Stromal cell of bone marrow (primary cell): ENCODE measurements at regions not wholly inside any gene's neighbourhood (a gene's known extent, or its start where the extent isn't known, plus 50 kb on each side); places are given as distances from the start of the nearest gene placed in this dataset.
"Not testable (repeated sequence)": the region's sequence is repeated elsewhere in the genome, so short reads cannot be mapped to it uniquely, and the experiment has no call there.

Source experiments
- DNase-seq: peaks from one replicate; pipeline ENCODE4 v3.0.0-alpha.2; 2012; ENCODE audit warnings: low read depth

DNA sequence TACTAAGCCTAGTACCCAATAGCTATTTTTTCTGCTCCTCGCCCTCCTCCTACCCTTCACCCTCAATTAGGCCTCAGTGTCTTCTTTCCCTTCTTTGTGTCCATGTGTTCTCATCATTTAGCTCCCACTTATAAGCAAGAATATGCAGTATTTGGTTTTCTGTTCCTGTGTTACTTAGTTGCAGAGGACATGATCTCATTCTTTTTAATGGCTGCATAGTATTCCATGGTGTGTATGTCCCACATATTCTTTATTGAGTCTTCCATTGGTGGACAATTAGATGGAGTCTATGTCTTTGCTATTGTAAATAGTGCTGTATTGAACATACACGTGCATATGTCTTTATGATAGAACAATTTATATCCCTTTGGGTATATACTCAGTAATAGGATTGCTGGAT is 106.9 kb upstream of the NR5A2 start:
- DNase-seq, result no peak

DNA sequence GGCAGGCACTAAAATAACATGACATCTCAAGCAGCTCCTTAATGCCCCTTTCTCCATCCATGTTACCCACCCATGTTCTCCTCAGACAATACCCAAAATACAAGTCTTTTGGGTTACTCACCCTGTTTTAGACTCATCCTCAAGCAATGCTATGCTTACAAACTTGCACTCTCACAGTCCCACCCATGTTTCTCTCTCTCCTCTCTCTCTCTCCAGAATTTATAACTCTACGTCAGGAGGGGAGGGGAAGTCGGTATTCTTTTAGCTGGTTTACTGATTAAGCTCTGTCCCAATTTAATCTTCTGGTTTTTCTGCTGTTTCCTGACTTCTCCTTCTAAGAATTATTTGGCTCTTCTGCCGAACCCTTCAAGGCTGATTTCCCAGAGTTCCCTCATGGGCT is 98.0 kb upstream of the NR5A2 start:
- no peak for DNase-seq

DNA sequence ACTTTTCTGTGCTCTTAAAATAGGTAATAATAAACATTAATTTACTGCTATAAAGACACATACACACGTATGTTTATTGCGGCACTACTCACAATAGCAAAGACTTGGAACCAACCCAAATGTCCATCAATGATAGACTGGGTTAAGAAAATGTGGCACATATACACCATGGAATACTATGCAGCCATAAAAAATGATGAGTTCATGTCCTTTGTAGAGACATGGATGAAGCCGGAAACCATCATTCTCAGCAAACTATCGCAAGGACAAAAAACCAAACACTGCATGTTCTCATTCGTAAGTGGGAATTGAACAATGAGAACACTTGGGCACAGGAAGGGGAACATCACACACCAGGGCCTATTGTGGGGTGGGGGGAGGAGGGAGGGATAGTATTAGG is 97.4 kb upstream of the NR5A2 start:
- DNase-seq, result not testable (repeated sequence)

DNA sequence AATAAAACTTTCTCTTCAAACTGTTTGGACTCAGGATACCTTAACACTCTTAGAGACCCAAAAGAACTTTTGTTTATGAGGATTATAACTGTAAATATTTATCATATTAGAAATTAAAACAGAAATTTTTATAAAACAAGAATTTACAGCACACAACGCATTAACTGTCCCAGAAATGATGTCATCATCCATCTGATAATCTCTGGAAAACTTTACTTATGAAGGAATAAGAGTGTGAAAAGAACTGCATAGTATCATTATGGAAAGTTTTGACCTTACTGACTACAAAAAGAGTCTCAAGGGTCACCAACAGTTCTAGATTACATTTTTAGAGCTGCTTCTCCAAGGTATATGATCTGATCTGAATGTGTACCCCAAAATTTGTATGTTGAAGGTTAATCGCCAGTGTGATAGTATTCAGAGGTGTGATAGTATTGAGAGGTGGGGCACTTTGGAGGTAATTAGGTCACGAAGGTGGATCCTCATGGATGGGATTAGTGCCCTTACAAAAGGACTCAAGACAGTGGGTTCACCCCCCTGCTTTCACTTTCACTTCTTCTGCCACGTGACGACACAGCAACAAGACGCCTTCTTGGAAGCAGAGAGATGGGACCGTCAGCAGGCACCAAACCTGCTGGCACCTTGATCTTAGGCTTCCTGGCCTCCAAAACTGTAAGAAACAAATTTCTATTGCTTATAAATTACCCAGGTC is 95.7 kb upstream of the NR5A2 start:
- DNase-seq, result no peak

DNA sequence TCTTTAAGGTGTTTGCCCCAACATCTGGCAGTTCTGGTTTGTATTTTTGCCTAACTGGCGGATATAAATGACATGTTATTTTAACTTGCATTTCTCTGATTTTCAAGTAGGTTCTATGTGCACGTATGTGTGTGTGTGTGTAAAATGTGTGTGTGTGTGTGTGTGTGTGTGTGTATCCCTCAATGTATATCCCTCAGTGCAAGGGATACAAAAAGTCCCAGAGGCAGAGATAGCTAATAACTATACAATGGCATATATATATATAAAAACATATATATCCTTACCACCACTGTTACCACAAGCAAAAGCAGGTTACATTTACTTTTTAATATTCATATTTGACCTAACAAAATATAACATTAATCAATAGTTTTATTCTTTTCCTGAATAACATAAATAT is 95.0 kb upstream of the NR5A2 start:
- DNase-seq, result no peak

DNA sequence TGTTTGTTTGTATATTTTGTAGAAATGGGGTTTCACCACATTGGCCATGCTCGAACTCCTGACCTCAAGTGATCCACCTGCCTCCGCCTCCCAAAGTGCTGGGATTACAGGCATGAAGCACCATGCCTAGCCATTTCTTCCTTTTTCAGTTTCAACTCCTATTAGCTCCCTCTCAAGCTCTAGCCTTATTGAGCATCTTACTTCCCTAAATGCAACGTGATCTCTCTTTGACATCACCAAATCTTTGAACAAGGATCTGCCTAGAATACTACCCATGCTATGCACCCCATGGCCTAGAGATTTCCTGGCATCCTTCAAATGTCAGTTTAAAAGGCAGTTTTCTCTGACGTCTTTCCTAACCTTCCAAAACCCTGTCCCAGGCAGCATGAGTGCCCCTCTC is 91.1 kb upstream of the NR5A2 start:
- no peak for DNase-seq

DNA sequence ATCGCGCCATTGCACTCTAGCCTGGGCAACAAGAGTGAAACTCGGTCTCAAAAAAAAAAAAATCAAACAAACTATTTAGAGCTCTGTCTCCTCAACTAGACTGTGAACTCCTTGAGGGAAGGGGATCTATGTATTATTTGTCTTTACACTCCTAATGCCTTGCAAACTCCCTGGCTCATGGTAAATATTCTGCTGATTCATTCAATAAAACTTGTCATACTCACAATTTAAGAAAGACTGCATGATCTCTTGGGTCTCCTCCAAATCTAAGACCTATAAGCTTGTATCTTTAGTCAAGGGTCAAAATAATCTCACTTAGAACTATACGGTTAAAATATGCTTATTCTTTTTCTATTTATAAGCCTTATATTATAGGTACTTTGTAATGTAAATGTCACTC is 90.3 kb upstream of the NR5A2 start:
- DNase-seq, result no peak

DNA sequence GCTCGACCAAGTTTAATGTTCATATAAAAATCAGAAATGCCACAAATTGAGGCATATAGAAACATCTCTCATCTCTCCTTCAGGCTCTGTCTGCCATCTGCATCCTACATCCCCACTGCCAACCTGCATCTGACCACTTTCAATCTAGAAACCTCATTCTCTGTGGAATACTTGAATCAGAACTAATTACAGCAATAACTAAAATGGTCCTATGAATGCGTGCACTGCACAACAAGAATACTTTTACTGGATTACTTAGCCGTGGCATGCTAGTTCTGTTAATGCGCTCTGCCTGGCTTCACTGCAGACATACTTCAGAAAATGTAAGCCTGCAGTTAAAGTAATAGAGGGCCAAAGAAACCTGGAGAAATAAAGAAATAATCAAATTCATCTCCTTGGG is 89.8 kb upstream of the NR5A2 start:
- no peak for DNase-seq

DNA sequence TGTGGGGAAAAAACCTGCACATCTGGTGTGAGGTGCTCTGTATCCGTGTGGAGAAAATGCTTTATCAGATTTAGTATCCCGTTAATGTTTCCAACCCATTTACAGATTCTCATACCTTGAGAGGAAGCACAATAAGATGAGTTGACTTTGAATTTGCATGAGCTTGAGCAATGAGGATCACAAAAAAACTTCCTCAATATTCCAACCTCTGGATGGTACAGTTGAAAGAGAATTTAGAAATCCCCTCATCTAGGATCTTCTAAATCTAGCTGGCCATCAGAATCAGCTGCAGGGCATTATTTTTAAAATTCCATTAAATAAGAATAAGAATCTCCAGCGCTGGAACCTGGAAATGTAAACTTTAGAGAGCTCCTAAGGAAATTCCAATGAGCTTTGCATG is 82.5 kb upstream of the NR5A2 start:
- DNase-seq, result no peak

DNA sequence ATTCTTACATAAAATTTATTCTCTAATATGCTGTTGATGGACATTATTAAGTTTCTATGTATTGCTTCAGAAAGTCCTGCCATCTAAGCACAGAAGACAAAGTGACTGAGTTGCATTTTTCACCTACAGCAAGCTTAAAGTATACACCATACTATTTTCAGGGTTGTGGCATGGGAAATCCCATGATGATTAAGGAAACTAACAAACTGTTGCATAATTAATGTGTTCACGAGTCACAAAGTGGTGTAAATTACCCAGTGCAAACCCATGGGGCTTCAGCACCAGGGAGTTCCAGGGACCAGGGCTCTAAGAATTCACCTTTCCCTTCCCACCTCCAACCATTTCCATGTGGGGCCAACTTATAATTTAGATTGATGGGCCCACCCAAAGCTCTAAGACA is 81.9 kb upstream of the NR5A2 start:
- no peak for DNase-seq

DNA sequence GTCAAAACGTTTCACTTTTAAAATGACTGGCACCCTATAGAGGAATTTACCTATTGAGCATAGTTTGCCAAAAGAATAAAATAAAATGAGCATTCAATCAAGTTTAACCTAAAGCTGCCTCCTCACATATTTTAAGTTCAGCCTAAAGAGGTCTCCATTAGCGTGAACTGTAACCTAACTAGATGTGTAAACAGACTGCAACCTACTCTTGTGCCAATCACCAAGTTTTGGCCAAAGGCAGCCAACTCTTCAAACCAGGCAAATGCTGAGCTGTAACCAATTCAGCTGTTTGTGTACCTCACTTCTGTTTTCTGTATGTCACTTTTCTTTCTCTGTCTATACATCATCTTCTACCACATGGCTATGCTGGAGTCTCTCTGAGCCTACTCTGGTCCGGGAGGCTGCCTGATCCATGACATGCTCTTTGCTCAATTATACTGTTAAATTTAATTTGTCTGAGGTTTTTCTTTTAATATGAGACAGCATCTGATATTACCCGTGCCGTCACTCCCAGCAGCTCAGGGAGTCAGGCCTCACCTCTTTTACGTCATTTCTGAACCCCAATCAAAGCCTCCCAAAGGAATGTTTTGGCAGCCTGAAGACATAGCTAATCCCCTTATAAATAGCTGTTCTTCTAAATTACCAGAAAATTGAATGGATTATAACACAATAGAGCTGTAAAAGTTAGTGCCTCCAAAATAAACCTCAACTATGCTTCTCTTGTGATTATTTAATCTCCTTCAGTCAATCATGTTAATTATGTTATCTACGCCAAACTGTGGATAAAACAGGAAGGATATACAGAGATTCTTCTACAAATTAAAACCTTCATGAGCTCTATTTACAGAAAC is 81.0 kb upstream of the NR5A2 start:
- DNase-seq, result no peak

DNA sequence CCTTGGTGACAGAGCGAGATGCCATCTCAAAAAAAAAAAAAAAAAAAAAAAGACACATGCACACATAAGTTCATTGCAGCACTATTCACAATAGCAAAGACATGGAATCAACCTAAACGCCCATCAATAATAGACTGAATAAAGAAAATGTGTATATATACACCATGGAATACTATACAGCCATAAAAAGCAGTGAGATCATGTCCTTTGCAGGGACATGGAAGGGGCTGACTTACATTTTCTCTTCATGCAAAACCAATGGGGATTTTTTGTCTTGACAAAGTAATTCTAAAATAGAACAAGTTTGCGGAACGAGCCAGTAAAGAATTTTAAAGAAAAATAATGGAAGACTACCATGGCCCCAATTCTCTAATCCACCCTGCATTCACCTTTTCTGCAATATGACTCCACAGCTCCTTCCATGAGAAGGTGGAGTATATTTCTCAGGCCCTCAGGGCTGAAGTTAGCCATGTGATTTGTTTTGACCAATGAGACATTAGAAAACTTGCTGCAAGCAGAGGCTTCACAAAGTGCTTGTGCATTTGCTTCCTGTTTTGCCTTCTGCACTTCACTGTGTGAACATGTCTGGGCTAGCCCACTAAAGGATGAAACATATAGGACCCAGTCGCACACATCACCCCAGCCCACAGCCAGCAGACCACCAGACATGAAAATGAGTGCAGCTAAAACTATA is 78.8 kb upstream of the NR5A2 start:
- DNase-seq, result no peak

DNA sequence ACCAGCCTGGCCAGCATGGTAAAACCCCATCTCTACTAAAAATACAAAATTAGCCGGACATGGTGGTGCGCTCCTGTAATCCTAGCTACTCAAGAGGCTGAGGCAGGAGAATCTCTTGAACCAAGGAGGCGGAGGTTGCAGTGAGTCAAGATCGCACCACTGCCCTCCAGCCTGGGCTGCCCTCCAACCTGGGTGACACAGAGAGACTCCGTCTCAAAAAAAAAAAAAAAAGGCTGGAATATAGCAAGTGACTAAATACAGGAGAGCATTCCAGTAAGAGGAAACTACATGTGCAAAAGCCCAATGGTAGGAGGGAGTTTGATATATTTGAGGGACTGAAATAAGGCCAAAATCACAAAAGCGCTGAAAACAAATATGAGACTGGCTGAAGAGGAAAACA is 76.5 kb upstream of the NR5A2 start:
- DNase-seq, result not testable (repeated sequence)

DNA sequence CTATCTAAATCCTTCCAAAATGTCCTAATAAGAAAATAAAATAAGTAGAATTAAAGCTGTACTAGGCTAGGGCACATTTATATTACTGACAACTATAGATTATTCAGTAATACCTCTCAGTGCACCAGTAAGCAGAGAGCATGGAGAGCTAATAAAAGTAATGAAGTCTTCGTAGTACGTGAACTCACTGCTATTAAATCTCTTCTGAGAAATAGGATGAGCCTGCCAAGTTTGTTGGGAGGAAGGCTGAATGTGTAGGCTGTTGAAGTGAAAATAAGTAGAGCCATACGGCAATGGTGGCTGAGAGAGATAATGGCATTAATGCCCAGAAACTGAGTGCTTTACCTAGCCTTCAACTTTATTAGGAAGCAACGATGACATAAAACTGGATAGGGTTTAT is 73.9 kb upstream of the NR5A2 start:
- no peak for DNase-seq

DNA sequence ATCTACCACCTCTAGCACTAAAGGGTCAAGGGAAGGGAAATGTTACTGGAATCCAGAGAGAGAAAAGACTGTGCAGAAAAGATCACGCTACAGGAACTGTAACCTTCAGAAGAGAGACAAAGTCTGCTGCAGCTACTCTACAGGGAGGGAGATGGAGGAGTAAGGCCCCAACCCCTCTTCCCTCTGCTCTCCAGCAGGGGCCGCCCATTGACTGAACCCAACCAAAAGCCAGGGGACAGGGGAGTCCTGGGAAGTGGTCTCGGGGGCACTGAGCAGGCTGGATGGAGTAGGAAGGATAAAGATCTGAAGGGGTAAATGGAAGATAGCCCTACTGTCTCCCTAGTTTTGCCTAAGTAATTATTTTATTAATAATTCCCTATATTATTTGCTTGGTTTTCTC is 72.8 kb upstream of the NR5A2 start:
- DNase-seq, result no peak

DNA sequence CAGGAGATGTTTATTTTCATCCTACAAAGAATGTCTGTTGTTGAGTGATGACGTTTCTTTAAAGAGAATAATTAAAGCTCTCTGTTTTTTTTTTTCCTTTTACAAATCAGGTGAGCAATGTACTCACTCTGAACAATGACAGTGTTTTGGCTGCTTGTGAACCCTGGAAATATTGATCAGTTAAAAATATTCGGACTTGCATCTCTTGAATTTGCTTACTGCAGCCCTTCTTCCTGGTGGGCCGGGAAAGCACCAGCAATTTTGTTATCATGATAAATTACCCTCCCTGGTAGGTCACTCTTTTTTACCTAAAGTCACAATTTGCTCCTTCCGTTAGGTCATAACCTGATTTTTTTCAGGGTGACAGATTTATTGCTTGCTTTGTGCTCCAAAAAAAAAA is 72.3 kb upstream of the NR5A2 start:
- no peak for DNase-seq

DNA sequence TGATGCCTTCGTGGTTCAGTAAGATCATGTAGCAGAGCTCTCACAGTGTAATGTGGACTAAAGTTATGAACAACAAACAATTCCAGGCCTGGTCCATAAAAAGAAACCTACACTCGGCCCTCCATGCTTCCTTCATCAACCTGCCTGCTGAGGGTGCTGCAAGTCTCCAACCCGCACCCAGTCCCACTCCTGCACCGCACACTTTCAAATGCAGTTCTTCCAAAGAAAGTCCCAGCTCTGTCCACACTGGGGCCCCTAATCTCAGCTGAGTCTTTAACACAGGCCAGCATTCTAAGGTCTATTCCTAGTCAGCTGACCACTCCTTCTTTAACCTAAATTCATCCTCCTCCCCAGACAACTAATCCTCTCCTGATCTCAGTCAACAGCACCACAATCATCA is 71.5 kb upstream of the NR5A2 start:
- DNase-seq, result no peak

DNA sequence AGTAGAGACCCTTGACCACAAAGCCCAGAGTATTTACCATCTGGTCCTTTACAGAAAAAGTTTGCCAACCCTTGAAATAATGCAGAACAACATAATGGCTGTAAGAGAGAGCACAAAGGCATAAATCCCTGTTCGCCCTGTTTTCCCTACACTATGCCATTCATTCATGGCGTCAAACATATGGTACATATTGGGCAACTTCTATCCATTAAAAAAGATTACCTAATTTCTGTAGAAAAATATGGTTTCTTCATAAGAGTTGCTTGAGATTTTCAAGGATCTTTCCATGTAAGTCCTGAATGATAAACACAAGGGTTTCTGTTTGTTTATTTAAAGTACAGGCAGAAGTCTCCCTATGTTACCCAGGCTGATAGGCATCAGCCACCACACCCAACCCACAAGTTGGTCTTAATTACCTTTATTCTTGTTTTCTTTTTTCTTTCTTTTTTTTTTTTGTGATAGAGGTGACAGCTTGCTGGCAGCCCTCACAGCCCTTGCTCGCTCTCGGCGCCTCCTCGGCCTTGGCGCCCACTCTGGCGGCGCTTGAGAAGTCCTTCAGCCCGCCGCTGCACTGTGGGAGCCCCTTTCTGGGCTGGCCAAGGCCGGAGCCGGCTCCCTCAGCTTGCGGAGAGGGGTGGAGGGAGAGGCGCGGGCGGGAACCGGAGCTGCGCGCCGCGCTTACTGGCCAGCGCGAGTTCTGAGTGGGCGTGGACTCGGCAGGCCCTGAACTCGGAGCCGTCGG is 68.3 kb upstream of the NR5A2 start:
- no peak for DNase-seq

DNA sequence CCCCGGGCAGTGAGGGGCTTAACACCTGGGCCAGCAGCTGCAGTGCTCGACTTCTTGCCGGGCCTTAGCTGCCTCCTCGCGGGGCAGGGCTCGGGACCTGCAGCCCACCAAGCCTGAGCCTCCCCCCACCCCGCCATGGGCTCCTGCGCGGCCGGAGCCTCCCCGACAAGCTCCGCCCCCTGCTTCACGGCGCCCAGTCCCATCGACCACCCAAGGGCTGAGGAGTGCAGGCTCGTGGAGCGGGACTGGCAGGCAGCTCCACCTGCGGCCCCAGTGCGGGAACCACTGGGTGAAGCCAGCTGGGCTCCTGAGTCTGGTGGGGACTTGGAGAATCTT is 67.8 kb upstream of the NR5A2 start:
- no peak for DNase-seq

DNA sequence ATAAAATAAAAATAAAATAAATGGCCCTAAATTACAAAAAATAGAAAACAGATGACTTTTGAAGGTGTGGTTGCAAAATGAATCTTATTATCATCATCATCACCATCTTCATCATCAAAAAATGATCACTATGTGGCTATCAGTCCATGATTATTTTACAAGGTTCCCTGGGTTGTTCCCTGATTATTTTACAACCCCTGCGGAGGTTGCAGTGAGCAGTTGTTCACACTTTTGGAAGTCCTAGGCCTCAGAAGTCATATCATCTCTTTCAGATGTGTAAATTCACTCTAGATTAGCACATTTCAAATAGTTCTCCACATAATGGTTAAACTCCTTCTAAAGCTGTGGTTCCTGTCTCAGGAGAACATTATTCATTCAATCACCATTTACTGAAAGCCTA is 57.4 kb upstream of the NR5A2 start:
- no peak for DNase-seq

DNA sequence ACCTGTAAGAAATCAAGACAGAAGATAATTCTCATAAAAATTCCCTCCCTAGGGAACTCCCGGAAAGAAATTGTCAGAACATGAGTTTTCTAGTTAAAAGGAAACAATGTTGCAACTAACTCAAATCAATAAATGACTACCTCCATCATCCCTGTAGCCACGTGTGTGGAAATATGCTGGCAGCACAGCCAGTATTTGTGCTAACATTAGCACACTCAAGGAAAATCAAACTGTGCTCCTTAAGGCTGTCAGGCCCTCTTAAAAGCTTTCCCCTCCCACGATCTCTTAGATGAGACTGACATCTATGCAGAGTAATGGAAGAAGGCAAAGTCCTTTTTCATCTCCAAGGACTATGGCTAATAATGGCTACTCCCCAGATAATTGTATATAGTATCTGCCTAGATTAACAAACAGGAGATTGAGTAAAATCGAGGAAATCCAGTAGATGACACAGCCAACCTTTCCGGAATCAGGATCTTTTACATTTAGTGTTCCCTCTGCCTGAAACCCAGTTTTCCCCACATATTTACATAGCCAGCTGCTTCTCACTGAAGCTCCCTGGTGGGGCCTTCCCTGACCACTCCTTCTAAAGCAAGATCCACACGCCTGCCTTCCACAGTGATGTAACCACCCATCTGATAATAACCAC is 50.9 kb upstream of the NR5A2 start:
- no peak for DNase-seq
